Keratinocyte (primary cell): ENCODE measurements at regions not wholly inside any gene's neighbourhood (a gene's known extent, or its start where the extent isn't known, plus 50 kb on each side); places are given as distances from the start of the nearest gene placed in this dataset.

ENCODE experiments used
- CTCF ChIP-seq, 3 experiments: IDR thresholded peaks in 1 of 3; conservative IDR thresholded peaks in 1 of 3; optimal IDR thresholded peaks in 1 of 3; 2 replicates in 2 of 3; 3 replicates in 1 of 3; pipeline versions ENCODE3 to v1.5.1; 2011; ENCODE audit warnings: low read length in 3 of 3, mild to moderate bottlenecking in 3 of 3, moderate library complexity in 2 of 3, control low read depth in 1 of 3, inconsistent platforms in 1 of 3; ENCODE audit not compliant: insufficient read depth in 2 of 3; ENCODE audit errors: extremely low read depth in 1 of 3
- EZH2 ChIP-seq: IDR thresholded peaks from one replicate; pipeline ENCODE4 v1.6.1; 2012; ENCODE audit warnings: inconsistent platforms, mild to moderate bottlenecking, low read length, moderate library complexity

- TF ChIP-seq CTCF (optimal IDR thresholded peaks at IDR 0.05 in 1 of 3, IDR thresholded peaks at IDR 0.05 in 1 of 3, conservative IDR thresholded peaks at IDR 0.05 in 1 of 3; ENCODE audit: extremely low read depth in 1 of 3, insufficient read depth in 2 of 3, low read length in 3 of 3) (no peak), EZH2 (no peak)
These were observed 917.0 kb downstream of the TUSC7 start for GRCh38 chr3:117626577-117626976.
